Loucy (cell line): ENCODE measurements at regions not wholly inside any gene's neighbourhood (a gene's known extent, or its start where the extent isn't known, plus 50 kb on each side); places are given as distances from the start of the nearest gene placed in this dataset.

Experiments used
- H2AFZ ChIP-seq: fragments of 200-600 bp; sonication (generic); 2 replicates; pipeline ENCODE4 v1.6.0; 2016; ENCODE audit warnings: antibody characterized with exemption, mild to moderate bottlenecking, low read length, moderate library complexity
- H3F3A ChIP-seq: fragments of 200-600 bp; 2 replicates; pipeline ENCODE4 v1.6.0; 2016; ENCODE audit warnings: antibody characterized with exemption, low read depth, mild to moderate bottlenecking
- H3K27me3 ChIP-seq: fragments of 200-600 bp; sonication (generic); 2 replicates; pipeline ENCODE4 v1.6.1; 2014; ENCODE audit warnings: low read length, mild to moderate bottlenecking; ENCODE audit not compliant: insufficient read depth, poor library complexity, severe bottlenecking
- H3K36me3 ChIP-seq: fragments of 200-600 bp; sonication (generic); 2 replicates; pipeline ENCODE4 v1.6.1; 2016; ENCODE audit warnings: low read length; ENCODE audit not compliant: insufficient read depth
- H3K4me1 ChIP-seq: fragments of 200-600 bp; sonication (generic); 2 replicates; pipeline ENCODE4 v1.5.1; 2014; ENCODE audit warnings: low read length, mild to moderate bottlenecking; ENCODE audit not compliant: insufficient read depth, poor library complexity, severe bottlenecking
- H3K4me2 ChIP-seq: fragments of 200-600 bp; sonication (generic); 2 replicates; pipeline ENCODE4 v1.6.0; 2014; ENCODE audit warnings: antibody characterized with exemption, low read length, low read depth, mild to moderate bottlenecking; ENCODE audit not compliant: poor library complexity, severe bottlenecking
- H3K4me3 ChIP-seq: fragments of 200-600 bp; sonication (generic); 2 replicates; pipeline ENCODE4 v1.5.1; 2014; ENCODE audit warnings: low read length, mild to moderate bottlenecking, mixed read lengths; ENCODE audit not compliant: poor library complexity, severe bottlenecking
- H3K79me2 ChIP-seq: fragments of 200-600 bp; sonication (generic); 2 replicates; pipeline ENCODE4 v1.6.1; 2014; ENCODE audit warnings: low read length; ENCODE audit not compliant: insufficient read depth
- H3K9ac ChIP-seq: fragments of 200-600 bp; sonication (generic); 2 replicates; pipeline ENCODE4 v1.6.0; 2014; ENCODE audit warnings: mild to moderate bottlenecking, low read depth, low read length, moderate library complexity; ENCODE audit not compliant: poor library complexity, severe bottlenecking
- H3K9me2 ChIP-seq: fragments of 200-600 bp; sonication (generic); replicated peaks from 2 replicates; pipeline ENCODE4 v1.6.1; 2016; ENCODE audit warnings: low read depth, low read length, mixed read lengths
- H3K9me3 ChIP-seq: fragments of 200-600 bp; sonication (generic); 2 replicates; pipeline ENCODE4 v1.6.1; 2014; ENCODE audit warnings: mild to moderate bottlenecking, antibody characterized with exemption, low read length, low read depth; ENCODE audit not compliant: insufficient read depth
- H4K20me1 ChIP-seq: fragments of 200-600 bp; sonication (generic); 2 replicates; pipeline ENCODE4 v1.6.0; 2014; ENCODE audit warnings: antibody characterized with exemption, low read length, mild to moderate bottlenecking; ENCODE audit not compliant: insufficient read depth, poor library complexity, severe bottlenecking
- CTCF ChIP-seq: fragments of 200-600 bp; sonication (generic); conservative IDR thresholded peaks from 2 replicates; pipeline ENCODE4 v1.5.1; 2014; ENCODE audit warnings: mild to moderate bottlenecking, antibody characterized with exemption, low read length
- EZH2phosphoT487 ChIP-seq: fragments of 200-600 bp; IDR thresholded peaks from 2 replicates; pipeline ENCODE4 v1.6.1; 2018; ENCODE audit warnings: antibody characterized with exemption, mild to moderate bottlenecking, moderate library complexity, borderline replicate concordance

GRCh38 chr20:60867589-60867988 lies 384.5 kb upstream of the CDH4 start:
- H2AFZ ChIP-seq: no peak overlapping the region
- no peak for TF ChIP-seq CTCF
- TF ChIP-seq EZH2phosphoT487: no peak
- no peak overlapping the region for H3K4me2 ChIP-seq
- H3K36me3 ChIP-seq: no peaks in the 10 kb centered on the region
- no peak overlapping the region for H3K9ac ChIP-seq
- no peak overlapping the region for H3K4me3 ChIP-seq
- no peaks in the 10 kb centered on the region for H3F3A ChIP-seq
- H3K27me3 ChIP-seq: no peaks in the 10 kb centered on the region
- H3K4me1 ChIP-seq: no peaks in the 10 kb centered on the region
- H4K20me1 ChIP-seq: no peaks in the 10 kb centered on the region
- H3K9me2 ChIP-seq: no peaks in the 10 kb centered on the region
- H3K79me2 ChIP-seq: no peaks in the 10 kb centered on the region
- H3K9me3 ChIP-seq: no peaks in the 10 kb centered on the region

GRCh38 chr20:60868316-60868891 lies 383.7 kb upstream of the CDH4 start:
- Histone ChIP-seq H3K9me2 (no peaks in the 10 kb centered on the region), H3K4me1 (no peaks in the 10 kb centered on the region), H3K9me3 (no peaks in the 10 kb centered on the region), H3K9ac (no peak overlapping the region), H4K20me1 (no peaks in the 10 kb centered on the region), H3K27me3 (no peaks in the 10 kb centered on the region), H2AFZ (no peak overlapping the region), H3K4me3 (no peak overlapping the region), H3K36me3 (no peaks in the 10 kb centered on the region), H3K4me2 (no peak overlapping the region), H3K79me2 (no peaks in the 10 kb centered on the region), H3F3A (no peaks in the 10 kb centered on the region)
- no peak for TF ChIP-seq CTCF
- TF ChIP-seq EZH2phosphoT487: no peak

GRCh38 chr20:60869087-60869486 lies 383.0 kb upstream of the CDH4 start:
- TF ChIP-seq CTCF: no peak
- TF ChIP-seq EZH2phosphoT487: no peak
- Histone ChIP-seq H3K4me3 (no peak overlapping the region), H2AFZ (no peak overlapping the region), H3K9me2 (no peaks in the 10 kb centered on the region), H3K79me2 (no peaks in the 10 kb centered on the region), H4K20me1 (no peaks in the 10 kb centered on the region), H3K9ac (no peak overlapping the region), H3K4me2 (no peak overlapping the region), H3K4me1 (no peaks in the 10 kb centered on the region), H3F3A (no peaks in the 10 kb centered on the region), H3K27me3 (no peaks in the 10 kb centered on the region), H3K9me3 (no peaks in the 10 kb centered on the region), H3K36me3 (no peaks in the 10 kb centered on the region)
